ENCODE measurements at regions not wholly inside any gene's neighbourhood (a gene's known extent, or its start where the extent isn't known, plus 50 kb on each side); places are given as distances from the start of the nearest gene placed in this dataset.
A peak's percentile ranks its signal among the peaks of the same experiment; 100 is the strongest.

- no peak for DNase-seq
Observed at GRCh38 chr10:131620904-131621303, 279.9 kb upstream of the PPP2R2D start.

DNA sequence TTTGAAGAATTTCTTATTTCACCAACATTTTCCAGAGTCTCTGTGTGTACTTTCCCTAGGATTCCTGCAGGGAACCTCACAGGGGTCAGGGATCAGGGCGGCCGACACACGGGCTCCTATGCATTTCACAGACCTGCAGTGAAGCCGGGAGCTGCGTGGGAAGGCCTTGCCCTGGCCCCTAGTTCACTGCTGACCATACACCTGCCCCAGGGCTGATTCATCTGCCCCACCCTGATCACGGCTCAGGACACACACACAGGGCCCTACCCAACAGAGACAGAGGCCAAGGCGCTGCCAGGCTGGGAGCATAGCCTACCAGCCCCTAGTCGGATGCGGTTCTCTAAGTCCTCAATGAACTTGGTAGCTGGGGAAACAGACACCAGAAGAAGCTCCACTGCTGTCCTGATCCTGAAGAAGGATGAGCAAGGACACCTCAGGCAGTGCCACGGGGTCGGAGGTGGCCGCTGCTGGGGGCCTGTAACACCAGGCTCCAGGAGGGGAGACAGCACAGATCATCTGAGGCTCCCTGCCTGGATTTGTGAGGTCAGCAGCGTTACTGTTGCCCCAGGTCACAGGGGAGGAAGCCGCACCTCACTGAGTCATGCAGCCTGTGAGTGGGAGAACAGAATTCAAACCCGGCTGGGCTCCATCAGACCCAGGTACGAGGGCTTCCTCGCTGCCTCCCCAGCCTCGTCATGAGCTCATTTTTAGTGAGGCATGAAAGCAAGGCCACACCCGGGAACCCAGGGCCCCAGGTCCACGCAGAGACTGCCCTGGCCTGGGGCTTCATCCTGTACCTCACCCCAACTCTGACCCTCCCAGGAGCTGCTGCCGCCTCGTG is 278.8 kb upstream of the PPP2R2D start:
- DNase-seq = peak in 5 of 56 donors; percentile 6 to 49 (median 22)

DNA sequence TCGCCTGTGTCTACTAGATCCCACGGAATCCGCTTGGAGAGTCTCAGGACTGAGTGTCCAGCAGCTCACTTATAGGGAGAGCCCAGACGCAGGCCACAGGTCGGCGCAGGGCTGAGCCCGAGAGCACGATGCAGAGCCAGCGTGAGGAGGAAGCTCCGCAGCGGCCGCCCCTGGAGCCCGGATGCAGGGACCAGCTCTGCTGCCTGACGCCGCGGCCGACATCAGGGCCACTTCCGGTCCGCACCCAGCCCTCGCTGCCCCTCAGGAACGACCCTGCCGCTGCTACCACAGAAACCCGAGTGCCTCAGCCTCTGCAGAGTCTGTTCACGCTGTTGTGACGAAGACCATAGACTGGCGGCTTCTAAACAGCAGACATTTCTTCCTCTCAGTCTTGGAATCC is 275.8 kb upstream of the PPP2R2D start:
- no peak for DNase-seq

DNA sequence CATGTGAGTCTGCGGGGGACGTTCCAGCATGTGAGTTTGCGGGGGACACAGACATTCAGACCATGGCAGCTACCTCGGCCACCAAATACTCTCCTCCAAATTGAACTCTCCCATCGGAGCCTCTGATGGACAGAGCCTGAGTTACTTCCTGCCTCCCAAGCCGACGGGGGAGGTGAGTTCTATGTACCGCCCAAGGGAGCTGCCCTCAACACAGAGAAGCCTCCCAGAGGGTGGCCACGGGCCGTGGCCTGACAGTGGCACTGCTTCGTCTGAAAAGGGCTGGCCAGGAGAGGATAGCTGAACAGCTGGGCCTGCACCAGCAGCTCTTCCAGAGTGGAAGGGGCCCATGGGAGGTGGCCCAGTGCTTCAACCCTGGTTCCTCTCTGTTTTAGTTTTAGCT is 274.5 kb upstream of the PPP2R2D start:
- no peak for DNase-seq

DNA sequence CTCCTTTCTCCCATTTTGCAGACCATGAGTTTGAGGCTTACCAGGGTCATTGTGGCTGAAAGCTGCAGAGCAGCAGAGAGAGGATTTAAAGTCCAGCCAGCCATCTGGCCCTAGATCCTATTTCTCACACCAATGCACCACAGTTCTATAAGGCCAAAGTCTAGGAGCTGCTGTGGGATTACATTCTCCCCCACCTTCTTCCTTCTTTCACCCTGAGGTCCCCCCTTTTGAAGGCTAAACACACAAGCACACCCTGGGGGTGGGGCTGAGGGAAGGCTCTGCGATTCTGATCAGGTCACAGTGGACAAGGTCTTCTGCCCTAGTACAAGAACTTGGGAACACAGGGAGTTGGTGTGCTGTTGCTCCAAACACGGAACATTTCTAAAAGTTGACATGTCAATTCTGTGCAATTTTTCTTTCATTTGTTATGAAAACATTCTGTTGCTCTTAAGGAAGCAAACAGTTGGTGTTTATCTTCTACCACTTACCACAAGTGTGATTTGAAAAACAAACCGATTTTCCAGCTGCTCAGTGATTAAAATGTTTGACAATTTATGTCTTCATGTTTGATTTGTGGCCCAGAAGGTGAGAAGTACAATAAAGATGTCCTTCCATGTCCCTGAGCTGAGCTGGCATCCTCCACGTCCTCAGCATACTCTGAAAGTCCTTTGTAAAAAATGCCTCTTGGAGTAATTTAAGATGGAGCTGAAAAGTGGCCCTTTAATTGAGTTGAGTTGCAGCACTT is 271.6 kb upstream of the PPP2R2D start:
- no peak for DNase-seq

DNA sequence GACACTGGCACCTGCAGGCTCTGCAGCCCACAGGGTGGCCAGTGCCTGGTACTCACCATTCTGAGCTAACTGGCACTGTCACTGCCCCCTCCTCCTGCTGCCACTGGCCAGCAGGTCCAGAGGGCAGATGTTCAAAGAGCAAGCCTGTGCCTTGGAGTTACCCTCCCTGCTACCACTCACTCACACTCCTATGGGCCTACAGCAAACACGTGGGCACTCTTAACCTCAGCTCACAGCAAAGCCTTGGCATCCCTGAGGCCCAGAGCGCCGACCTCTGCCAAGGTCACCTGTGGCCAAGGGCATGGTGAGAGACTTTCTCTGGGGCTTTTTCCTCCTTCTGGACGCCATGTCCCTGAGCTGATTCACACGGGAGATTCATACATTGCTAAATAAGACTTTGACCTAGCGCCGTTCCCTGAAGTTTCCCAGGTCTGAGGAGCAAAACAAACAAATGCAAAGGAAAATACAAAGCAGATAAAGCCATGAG is 270.0 kb upstream of the PPP2R2D start:
- DNase-seq = no peak

DNA sequence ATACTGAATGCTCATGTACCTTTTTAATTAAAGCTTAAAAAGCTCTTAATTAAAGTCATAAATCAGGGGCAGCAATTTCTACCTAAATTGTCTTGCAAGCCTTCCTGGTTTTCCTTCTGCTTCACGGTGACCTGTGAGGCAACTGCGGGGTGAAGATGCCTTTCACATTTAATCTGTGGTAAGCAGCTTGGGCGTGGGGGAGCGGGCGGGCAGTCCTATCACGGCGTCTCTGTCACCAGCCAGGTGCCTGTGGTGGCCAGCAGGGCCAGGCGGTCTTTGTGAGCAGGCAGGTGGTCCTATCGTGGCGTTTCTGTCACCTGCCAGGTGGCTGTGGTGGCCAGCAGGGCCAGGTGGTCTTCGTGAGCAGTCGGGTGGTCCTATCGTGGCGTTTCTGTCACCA is 269.2 kb upstream of the PPP2R2D start:
- DNase-seq = no peak

GRCh38 chr10:131635564-131636015 is 265.2 kb upstream of the PPP2R2D start:
- DNase-seq = no peak

DNA sequence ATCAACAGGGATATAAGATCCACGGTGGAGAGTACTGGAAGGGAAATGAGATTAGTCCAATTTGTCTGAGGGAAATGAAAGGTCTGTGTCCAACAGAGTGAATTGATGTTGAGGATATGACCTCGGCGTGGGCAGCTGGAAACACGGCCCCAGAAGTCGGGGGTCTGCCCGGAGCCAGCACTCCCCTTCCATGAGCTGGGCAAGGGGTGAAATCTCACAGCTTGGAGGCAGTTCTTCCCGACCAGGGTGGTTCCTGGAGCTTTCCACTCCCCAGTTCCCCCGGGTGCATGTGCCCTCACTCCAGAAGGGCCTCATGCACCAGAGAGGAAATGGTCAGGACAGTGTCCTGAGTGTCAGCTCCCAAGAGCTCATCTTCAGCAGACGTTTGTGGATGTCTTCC is 264.7 kb upstream of the PPP2R2D start:
- DNase-seq = no peak

DNA sequence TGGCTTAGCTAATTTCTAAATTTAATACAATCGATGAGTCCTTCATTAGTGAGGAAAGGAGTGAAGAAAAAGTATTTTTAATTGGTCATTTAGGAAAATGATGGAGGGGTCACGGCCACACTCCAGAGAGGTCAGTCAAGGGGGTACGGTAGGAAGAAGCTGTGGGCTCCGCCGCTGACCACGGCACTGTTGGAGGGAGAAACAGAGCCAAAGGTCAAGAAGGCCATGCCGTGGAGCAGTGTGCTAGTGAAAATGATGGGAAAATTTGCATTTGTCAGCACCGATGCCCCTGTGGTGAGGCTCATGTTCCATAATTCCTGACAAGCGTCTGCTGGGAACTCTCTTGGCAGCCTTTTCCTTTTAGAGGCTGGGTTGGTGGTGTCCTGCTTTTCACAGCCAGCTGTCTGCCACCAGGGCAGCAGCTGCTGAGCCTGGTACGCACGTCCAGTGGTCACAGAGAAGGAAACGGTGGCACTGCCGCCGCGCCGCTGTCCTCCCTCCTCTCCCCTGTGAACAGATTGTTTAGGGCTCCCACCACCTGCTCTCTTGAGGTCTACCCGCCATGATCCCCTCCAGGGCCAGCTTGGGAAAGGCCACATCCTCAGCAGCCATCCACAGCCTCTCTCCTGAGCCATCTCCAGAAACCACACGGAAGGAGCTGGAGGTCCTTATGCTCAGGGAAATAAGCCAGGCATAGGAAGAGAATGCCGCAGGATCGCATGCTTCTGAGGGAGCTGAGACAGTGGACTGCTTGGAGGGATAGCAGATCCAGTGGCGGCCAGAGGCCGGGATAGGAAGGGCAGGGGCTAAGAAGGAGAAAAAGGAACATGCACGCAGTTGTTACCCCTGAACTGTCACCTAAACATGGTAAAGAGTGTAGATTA is 263.7 kb upstream of the PPP2R2D start:
- DNase-seq = no peak

DNA sequence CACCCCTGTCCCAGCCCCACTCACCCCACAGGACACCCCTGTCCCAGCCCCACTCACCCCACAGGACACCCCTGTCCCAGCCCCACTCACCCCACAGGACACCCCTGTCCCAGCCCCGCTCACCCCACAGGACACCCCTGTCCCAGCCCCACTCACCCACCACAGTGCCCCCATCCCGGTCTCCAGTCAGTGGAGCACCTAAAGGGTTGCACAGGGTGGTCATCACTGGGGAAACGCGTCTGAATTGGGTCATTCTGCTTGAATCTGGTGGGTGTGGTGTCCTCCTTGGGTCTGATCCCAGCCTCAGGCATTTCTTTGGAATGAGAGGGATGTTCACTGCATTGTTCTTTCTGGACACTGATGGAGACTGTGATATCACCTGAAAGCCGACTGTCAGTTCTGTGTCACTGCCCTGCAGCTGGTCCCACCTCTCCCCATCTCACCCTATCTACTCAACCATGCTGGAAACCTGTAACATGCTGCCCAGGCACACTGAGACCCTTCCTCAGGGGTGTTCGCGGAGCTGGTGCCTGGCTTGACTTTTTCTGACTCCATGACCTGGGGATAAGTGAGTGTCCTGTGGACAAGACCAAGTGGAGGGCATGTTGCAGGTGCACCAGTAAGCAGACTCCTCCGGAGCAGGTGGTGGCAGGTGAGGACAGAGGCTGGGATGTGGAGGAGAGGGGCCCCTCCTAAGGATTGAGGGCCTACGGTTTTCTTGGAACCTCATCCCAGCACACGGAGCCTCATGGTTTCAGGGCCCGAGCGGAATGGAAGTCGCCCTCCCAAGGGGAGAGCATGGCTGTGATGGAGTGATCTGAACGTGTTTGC is 262.5 kb upstream of the PPP2R2D start:
- DNase-seq = no peak

GRCh38 chr10:131638880-131639278 is 261.9 kb upstream of the PPP2R2D start:
- no peak for DNase-seq

DNA sequence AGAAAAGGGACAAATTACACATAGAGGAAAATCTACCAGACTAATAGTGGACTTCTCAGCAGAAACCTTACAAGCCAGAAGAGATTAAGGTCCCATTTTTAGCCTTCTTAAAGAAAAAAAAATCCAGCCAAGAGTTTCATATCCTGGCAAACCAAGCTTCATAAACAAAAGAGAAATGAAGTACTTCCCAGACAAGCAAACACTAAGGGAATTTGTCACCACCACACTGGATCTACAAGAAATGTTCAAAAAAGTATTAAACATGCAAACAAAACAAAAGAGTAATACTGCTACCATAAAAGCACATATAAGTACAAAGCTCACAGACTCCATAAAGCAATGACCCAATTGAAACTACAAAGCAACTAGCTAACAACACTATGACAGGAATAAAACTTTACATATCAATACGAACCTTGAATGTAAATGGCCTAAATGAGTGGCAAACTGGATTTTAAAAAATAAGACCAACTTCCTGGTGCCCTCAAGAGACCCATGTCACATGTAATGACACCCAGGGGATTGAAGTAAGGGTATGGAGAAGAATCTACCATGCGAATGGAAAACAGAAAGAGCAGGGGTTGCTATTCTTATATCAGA is 260.7 kb upstream of the PPP2R2D start:
- DNase-seq = no peak

DNA sequence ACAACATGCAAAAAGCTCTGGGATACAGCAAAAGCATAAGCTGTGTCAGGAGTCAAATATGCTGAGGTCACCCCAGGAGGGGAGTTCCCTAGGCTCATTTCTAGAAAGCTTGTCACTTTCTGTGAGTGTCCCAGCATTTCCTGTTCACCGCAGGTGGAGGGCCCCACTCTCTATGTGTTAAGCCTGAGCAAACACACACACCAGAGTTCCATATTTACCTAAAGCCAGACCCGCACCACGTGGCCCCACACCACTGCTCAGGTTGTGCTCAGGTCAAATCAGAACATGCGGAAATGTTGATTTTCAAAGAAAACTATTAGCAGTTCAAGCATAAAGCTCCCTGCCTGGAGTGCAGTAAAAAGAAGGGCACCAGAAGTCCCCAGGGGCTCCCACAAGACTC is 259.6 kb upstream of the PPP2R2D start:
- DNase-seq = no peak

DNA sequence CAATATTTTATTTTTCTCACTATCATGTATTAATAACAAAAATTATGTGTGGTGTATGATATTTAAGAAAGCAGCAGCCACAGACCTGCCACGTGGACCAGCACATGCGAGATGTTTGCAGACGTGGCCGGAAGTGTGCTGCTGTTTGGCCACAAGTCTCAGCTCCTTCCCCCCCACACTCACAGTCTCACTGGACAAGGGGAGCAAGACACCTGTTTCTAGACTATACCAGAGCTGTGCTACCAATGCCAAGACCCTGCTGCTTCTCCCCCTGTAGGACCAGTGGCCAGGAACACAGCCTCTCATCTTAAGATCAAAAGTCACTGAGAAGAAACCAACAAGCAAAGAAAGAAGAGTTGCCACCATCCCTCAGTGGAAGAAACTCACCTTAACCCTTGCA is 258.9 kb upstream of the PPP2R2D start:
- no peak for DNase-seq

- DNase-seq = no peak
Observed at GRCh38 chr10:131642966-131643365, 257.8 kb upstream of the PPP2R2D start.

DNA sequence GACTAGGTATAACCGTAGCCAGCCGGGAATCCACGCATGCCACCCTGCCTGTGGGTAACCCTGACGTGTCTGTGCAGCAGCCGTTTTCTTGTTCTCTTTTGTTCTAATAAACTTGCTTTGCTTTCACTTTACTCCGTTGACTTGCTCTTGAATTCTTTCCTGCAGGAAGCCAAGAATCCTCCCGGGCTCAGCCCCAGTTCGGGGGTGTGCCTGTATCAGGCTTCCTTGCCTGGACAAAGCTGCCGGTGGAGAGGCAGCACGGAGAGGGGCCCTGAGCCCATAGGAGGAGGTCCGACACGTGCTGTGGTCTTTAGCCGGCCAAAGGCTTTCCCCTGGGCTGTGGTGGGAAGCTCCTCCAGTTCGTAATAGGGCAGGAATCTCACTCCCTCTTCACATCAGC is 256.5 kb upstream of the PPP2R2D start:
- DNase-seq = peak in 3 of 56 donors; percentile 13 to 62 (median 34)

- no peak for DNase-seq
Observed at GRCh38 chr10:131644864-131645658, 255.7 kb upstream of the PPP2R2D start.

GRCh38 chr10:131645756-131646155 is 255.1 kb upstream of the PPP2R2D start:
- DNase-seq = no peak

All from nucleus accumbens (tissue), 56 donors.